GM12874 (cell line): ENCODE measurements at regions not wholly inside any gene's neighbourhood (a gene's known extent, or its start where the extent isn't known, plus 50 kb on each side); places are given as distances from the start of the nearest gene placed in this dataset.

ENCODE experiments used
- TF ChIP-seq, protein P1 (sequence below): IDR thresholded peaks from 2 replicates; pipeline ENCODE4 v1.5.1; 2011; ENCODE audit warnings: low read depth, mild to moderate bottlenecking, control low read depth, low read length, moderate library complexity; ENCODE audit not compliant: insufficient read depth

DNA sequence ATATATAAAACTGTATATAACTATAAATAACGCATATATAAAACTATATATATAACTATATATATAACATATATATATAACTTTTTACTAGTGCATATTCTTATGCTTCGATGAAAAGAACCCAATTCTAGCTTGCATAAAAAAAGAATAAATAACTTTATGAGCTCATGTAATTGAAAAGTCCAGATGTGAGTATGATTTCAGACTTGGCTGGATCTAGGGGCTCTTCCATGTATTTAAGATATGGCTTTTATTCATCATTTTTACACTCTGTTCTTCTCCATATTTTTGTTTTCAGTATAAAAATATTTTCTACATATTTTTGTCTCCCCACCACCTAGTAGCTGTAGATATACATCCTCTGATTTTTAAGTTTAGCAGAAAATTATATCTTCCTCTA is 417.5 kb downstream of the CDH11 start:
- TF ChIP-seq, protein P1, sequence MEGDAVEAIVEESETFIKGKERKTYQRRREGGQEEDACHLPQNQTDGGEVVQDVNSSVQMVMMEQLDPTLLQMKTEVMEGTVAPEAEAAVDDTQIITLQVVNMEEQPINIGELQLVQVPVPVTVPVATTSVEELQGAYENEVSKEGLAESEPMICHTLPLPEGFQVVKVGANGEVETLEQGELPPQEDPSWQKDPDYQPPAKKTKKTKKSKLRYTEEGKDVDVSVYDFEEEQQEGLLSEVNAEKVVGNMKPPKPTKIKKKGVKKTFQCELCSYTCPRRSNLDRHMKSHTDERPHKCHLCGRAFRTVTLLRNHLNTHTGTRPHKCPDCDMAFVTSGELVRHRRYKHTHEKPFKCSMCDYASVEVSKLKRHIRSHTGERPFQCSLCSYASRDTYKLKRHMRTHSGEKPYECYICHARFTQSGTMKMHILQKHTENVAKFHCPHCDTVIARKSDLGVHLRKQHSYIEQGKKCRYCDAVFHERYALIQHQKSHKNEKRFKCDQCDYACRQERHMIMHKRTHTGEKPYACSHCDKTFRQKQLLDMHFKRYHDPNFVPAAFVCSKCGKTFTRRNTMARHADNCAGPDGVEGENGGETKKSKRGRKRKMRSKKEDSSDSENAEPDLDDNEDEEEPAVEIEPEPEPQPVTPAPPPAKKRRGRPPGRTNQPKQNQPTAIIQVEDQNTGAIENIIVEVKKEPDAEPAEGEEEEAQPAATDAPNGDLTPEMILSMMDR = no peak

DNA sequence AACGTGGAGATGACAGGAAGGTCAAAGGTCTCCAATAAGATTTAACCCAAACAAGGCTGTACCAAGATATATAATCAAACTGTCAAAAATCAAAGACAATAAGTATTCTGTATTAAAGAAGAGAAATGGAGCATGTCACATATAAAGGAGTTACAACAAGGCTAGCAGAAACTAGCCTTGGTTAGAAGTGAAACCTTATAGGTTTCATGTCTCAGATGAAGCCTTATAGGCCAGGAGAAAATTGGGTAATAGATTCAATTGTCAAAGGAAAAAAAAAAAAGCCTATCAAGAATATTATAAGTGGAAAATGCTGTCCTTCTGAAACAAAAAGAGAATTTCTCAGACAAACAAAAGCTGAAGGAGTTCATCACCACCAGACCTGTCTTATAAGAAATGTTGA is 419.4 kb downstream of the CDH11 start:
- TF ChIP-seq, protein P1 = no peak

DNA sequence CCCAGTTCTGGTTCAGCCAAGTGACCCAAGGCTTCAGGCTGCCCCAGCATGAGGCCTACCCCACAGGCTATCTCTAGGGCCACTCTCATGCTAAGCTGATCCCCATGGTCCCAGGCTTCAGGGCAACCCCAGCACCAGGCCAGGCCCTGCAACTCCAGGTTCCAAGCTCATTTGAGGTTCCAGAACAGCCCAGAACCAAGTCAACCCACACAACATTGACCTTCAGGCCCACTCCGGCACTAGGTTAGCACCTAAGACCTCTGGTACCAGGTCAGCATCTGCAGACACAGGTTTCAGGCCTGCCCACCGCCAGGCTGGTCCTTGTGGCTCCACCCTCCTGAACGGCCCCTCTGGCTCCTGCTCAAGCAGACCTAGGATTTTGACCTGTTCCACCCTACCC is 421.2 kb downstream of the CDH11 start:
- TF ChIP-seq, protein P1 = no peak

DNA sequence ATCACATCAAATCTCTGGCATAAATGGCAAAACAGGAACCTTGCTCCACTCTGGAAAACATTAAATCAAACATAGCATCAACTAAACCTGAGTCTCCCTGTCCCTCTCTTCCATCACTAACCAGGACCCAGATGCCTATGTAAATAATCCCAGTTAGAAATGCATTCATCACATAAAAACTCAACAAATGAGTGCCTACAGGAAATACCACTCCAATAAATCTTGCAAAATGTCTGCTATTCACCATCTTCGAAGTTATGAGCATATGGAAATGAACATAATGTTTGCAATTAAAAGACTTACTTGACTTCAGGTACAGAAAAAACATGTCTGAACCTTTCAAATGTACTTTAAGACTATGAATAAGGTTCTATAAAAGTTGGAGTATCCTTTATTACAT is 425.0 kb downstream of the CDH11 start:
- TF ChIP-seq, protein P1 = no peak

DNA sequence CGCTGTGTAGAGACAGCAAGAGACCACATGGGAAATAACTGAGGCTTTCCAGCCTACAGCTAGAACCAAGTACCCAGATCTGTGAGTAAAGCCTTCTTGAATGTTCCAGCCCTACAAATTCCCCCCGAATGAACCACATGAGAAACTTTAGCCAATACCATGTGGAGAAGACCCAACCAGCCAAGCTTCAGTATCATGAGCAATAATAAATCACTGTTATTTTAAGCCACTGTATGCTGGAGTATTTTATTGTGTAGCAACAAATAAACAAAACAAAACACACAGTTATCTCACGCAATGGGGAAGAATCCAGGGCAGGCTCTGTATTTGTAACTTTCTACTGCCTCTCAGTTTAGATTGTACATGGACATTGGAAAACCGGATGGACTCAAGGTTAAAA is 426.2 kb downstream of the CDH11 start:
- TF ChIP-seq, protein P1 = no peak

DNA sequence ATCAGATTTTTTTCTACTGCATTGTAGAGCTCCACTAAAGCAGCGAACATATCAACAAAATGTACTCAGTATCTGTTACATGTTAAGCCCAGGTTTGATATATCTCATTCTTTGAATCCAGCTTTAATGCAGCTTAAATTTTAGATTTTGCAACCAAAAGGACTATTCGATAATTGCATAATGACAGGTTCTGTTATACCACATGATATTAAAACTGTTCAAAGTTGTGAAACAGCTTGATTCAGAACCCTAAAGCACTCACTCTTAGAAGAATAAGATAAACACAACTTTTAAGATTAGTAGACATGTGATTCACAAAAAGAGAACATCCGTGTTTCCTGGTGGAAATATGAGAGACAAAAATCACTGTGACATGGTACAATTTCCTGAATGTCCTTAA is 427.9 kb downstream of the CDH11 start:
- TF ChIP-seq, protein P1 = no peak

DNA sequence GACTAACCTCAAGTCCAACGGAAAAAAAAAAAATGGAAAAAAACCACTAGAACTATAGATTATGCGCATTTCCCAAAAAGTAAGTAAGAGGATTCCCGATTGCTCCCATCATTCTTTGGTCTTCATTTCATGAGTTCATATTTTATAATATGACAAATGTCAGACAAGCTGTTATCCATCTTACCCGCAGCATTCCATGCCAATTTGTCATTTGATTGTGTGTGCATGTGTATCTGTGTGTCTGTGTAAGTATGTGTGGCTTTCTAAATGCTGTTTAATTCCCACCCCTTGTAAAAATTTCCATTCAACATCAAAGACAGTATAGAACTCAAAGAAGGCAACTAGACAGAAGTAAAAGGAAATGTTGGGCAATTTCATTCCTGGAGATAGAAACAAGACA is 434.1 kb downstream of the CDH11 start:
- TF ChIP-seq, protein P1 = no peak

DNA sequence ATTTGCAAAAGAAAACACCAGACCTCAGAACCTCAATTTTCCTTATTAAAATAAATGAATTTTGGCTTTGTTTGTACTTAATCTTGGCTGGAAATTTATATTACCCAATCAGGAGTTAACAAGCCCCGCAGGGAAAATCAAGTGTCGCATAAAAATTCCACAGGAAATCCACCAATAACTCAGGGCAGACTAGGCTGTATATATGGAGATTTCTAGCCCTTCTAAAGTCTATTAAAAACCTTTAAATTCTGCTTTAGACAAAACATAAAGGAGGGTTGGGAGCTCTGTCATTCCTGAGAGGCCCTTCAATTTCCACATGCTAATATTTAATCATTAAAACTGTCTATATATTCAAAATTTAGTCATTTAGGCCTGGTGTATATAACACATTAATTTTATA is 434.7 kb downstream of the CDH11 start:
- TF ChIP-seq, protein P1 = no peak
